ENCODE measurements at regions not wholly inside any gene's neighbourhood (a gene's known extent, or its start where the extent isn't known, plus 50 kb on each side); places are given as distances from the start of the nearest gene placed in this dataset.

DNA sequence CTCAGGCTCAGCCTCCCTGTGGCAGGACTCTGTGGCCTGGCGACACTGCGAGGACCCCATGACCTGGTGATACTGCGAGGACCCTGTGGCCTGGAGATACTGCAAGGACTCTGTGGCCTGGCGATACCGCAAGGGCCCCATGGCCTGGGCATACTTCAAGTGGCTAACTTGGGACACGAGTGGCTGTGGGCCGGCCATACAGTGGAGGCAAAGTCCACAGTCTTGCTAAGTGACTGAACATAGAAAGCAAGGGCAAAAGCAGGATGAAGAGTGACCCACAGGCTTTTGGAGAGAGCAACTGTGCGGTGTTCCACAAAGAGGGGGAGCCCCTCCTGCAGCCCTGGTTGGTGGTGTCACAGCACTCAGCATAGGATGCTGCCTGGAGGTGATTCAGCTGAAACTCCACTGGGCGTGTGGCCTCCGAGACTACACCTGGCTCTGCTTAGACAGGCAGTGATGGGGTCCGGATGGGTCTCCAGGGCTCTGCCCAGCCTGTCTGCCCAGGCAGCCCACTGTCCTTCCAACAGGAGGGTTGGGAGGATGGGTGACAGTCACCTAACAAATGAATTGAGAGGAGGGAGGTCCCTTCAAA is 691.0 kb upstream of the HS6ST1 start:
- no peaks in the 10 kb centered on the region for H3K27me3 ChIP-seq
- H3K9me3 ChIP-seq (ENCODE audit: low read depth): no peaks in the 10 kb centered on the region
- H3K27ac ChIP-seq: no peak overlapping the region
- H3K79me2 ChIP-seq (ENCODE audit: low read depth): no peaks in the 10 kb centered on the region
- no peaks in the 10 kb centered on the region for H3K4me1 ChIP-seq
- H3K4me3 Mint-ChIP-seq: no peak overlapping the region
- peaks cover 7% of the 10 kb centered on the region for H3K27me3 Mint-ChIP-seq (ENCODE audit: insufficient read depth, low read depth)
- no peaks in the 10 kb centered on the region for H4K20me1 ChIP-seq (ENCODE audit: low read depth)
- no peak overlapping the region for H2AFZ ChIP-seq (replicated peaks)
- H3K4me1 Mint-ChIP-seq: no peaks in the 10 kb centered on the region
- no peak overlapping the region for H3K4me3 ChIP-seq
- no peak overlapping the region for H3K4me2 ChIP-seq
- H3K36me3 ChIP-seq: no peaks in the 10 kb centered on the region
- H3F3A ChIP-seq (ENCODE audit: low read depth): no peaks in the 10 kb centered on the region
- DNase-seq (ENCODE audit: low spot score): no peak
- H3K9me3 Mint-ChIP-seq: no peaks in the 10 kb centered on the region
- no peak overlapping the region for H3K9ac ChIP-seq
- no peak for TF ChIP-seq EZH2phosphoT487 (IDR thresholded peaks at IDR 0.05)
- TF ChIP-seq, protein P1, sequence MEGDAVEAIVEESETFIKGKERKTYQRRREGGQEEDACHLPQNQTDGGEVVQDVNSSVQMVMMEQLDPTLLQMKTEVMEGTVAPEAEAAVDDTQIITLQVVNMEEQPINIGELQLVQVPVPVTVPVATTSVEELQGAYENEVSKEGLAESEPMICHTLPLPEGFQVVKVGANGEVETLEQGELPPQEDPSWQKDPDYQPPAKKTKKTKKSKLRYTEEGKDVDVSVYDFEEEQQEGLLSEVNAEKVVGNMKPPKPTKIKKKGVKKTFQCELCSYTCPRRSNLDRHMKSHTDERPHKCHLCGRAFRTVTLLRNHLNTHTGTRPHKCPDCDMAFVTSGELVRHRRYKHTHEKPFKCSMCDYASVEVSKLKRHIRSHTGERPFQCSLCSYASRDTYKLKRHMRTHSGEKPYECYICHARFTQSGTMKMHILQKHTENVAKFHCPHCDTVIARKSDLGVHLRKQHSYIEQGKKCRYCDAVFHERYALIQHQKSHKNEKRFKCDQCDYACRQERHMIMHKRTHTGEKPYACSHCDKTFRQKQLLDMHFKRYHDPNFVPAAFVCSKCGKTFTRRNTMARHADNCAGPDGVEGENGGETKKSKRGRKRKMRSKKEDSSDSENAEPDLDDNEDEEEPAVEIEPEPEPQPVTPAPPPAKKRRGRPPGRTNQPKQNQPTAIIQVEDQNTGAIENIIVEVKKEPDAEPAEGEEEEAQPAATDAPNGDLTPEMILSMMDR (IDR thresholded peaks at IDR 0.05): no peak
- no peak for TF ChIP-seq EZH2 (IDR thresholded peaks at IDR 0.05)
- no peaks in the 10 kb centered on the region for H3K36me3 Mint-ChIP-seq
- no peak overlapping the region for H3K27ac Mint-ChIP-seq

DNA sequence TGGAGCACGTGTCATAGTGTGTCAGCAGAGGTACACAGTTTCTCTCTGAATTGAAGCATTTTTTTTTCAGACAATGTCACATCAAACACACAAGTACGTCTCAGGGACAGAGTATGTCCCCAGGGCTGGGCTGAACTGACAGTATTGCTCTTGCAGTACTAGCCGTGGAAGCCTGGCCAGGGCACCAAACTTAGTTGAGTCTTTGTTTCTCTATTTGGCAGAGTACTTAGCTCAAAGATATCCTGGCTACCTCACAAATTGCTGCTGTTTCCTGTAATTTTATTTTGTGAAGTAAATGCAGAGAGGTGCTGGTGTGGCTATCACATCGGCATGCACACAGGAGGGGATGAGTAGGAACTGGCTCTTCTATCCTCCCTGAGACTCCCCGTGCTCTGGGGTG is 691.6 kb upstream of the HS6ST1 start:
- H4K20me1 ChIP-seq (ENCODE audit: low read depth): no peaks in the 10 kb centered on the region
- TF ChIP-seq EZH2phosphoT487 (IDR thresholded peaks at IDR 0.05): no peak
- no peak for TF ChIP-seq EZH2 (IDR thresholded peaks at IDR 0.05)
- TF ChIP-seq, protein P1 (IDR thresholded peaks at IDR 0.05): no peak
- H3K4me3 ChIP-seq: no peak overlapping the region
- no peak overlapping the region for H3K9ac ChIP-seq
- no peaks in the 10 kb centered on the region for H3F3A ChIP-seq (ENCODE audit: low read depth)
- H3K27me3 ChIP-seq: no peaks in the 10 kb centered on the region
- H2AFZ ChIP-seq (replicated peaks): no peak overlapping the region
- no peaks in the 10 kb centered on the region for H3K4me1 Mint-ChIP-seq
- no peak overlapping the region for H3K27ac Mint-ChIP-seq
- no peaks in the 10 kb centered on the region for H3K36me3 Mint-ChIP-seq
- no peaks in the 10 kb centered on the region for H3K79me2 ChIP-seq (ENCODE audit: low read depth)
- no peaks in the 10 kb centered on the region for H3K4me1 ChIP-seq
- no peak for DNase-seq (ENCODE audit: low spot score)
- H3K36me3 ChIP-seq: no peaks in the 10 kb centered on the region
- H3K9me3 Mint-ChIP-seq: no peaks in the 10 kb centered on the region
- H3K4me2 ChIP-seq: no peak overlapping the region
- no peak overlapping the region for H3K4me3 Mint-ChIP-seq
- no peak overlapping the region for H3K27ac ChIP-seq
- H3K27me3 Mint-ChIP-seq (ENCODE audit: insufficient read depth, low read depth): peaks cover 4% of the 10 kb centered on the region
- H3K9me3 ChIP-seq (ENCODE audit: low read depth): no peaks in the 10 kb centered on the region

DNA sequence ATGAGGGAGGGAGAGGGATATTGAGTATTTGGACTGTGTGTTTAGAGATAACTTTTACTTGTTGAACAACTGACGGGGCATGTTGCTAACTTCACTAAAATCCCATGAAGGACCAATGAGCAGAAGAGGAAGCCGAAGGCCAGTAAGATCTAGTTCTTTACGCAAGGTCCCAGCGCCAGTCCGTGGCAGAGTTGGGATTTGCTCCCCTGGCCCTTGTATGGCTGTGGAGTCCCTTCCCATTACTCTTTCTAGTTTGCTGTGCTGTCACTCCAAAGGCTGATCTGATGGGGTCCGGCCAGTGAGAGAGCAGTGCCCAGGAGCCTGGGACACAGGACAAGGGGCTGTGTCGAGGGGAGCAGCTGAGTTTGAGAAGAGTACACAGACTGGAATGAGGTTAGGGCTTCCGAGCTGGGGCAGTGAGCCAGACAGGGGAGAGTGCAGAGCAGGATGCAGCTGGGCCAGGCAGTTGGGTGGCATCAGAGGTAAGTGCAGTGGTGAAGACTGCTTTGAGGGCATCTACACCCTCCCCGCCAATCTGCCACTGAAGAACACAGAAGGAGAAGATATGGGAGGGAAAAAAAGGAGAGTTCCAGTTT is 692.9 kb upstream of the HS6ST1 start:
- H3K4me3 ChIP-seq: no peak overlapping the region
- no peak for DNase-seq (ENCODE audit: low spot score)
- H3K27me3 ChIP-seq: no peaks in the 10 kb centered on the region
- H3K9me3 ChIP-seq (ENCODE audit: low read depth): no peaks in the 10 kb centered on the region
- no peak overlapping the region for H3K9ac ChIP-seq
- Mint-ChIP-seq H3K9me3 (no peaks in the 10 kb centered on the region), H3K27ac (no peak overlapping the region), H3K36me3 (no peaks in the 10 kb centered on the region), H3K4me3 (no peak overlapping the region), H3K4me1 (no peaks in the 10 kb centered on the region), H3K27me3 (ENCODE audit: insufficient read depth, low read depth) (peaks cover 4% of the 10 kb centered on the region)
- no peak overlapping the region for H3K4me2 ChIP-seq
- no peaks in the 10 kb centered on the region for H3K4me1 ChIP-seq
- H3K79me2 ChIP-seq (ENCODE audit: low read depth): no peaks in the 10 kb centered on the region
- H3K36me3 ChIP-seq: no peaks in the 10 kb centered on the region
- no peak overlapping the region for H3K27ac ChIP-seq
- no peaks in the 10 kb centered on the region for H4K20me1 ChIP-seq (ENCODE audit: low read depth)
- TF ChIP-seq EZH2 (IDR thresholded peaks at IDR 0.05) (no peak), EZH2phosphoT487 (IDR thresholded peaks at IDR 0.05) (no peak)
- TF ChIP-seq, protein P1 (IDR thresholded peaks at IDR 0.05): no peak
- no peaks in the 10 kb centered on the region for H3F3A ChIP-seq (ENCODE audit: low read depth)
- no peak overlapping the region for H2AFZ ChIP-seq (replicated peaks)

All from neural progenitor cell (in vitro differentiated cells).